GM12878 (cell line): ENCODE measurements at regions not wholly inside any gene's neighbourhood (a gene's known extent, or its start where the extent isn't known, plus 50 kb on each side); places are given as distances from the start of the nearest gene placed in this dataset.

Experiments
- ATF7 ChIP-seq: fragments of 450-650 bp; IDR thresholded peaks from 2 replicates; pipeline ENCODE4 v1.6.1; 2016; ENCODE audit warnings: low read depth, mild to moderate bottlenecking
- BACH1 ChIP-seq: fragments of 450-650 bp; IDR thresholded peaks from 2 replicates; pipeline ENCODE4 v1.6.1; 2017; ENCODE audit warnings: mild to moderate bottlenecking, borderline replicate concordance
- BRCA1 ChIP-seq: IDR thresholded peaks from 2 replicates; pipeline ENCODE4 v1.6.1; 2011; ENCODE audit warnings: low read depth, low read length, improper control_type of control experiment
- CBX3 ChIP-seq: fragments of 200-600 bp; sonication (generic); IDR thresholded peaks from 2 replicates; pipeline ENCODE4 v1.6.1; 2016; ENCODE audit warnings: low read depth, borderline replicate concordance
- CREM ChIP-seq: IDR thresholded peaks from 2 replicates; pipeline ENCODE4 v1.6.1; 2014; ENCODE audit warnings: antibody characterized with exemption, low read depth
- EED ChIP-seq: sonication (generic); IDR thresholded peaks from 2 replicates; pipeline ENCODE4 v1.6.1; 2016; ENCODE audit warnings: antibody characterized with exemption, low read depth
- HCFC1 ChIP-seq: fragments of 150-350 bp; IDR thresholded peaks from 2 replicates; pipeline ENCODE4 v1.6.1; 2014; ENCODE audit warnings: low read length
- HDAC6 ChIP-seq: fragments of 200-600 bp; sonication (generic); IDR thresholded peaks from one replicate; pipeline ENCODE4 v1.8.0; 2017; ENCODE audit warnings: antibody characterized with exemption; ENCODE audit not compliant: unreplicated experiment
- JUNB ChIP-seq: IDR thresholded peaks from 2 replicates; pipeline ENCODE4 v1.6.1; 2016; ENCODE audit warnings: antibody characterized with exemption, mild to moderate bottlenecking
- JUND ChIP-seq: IDR thresholded peaks from 2 replicates; pipeline ENCODE4 v1.6.1; 2012; ENCODE audit warnings: low read depth, mild to moderate bottlenecking, low read length, improper control_type of control experiment, moderate library complexity
- KDM1A ChIP-seq: fragments of 200-600 bp; sonication (generic); IDR thresholded peaks from 2 replicates; pipeline ENCODE4 v1.6.1; 2016; ENCODE audit warnings: borderline replicate concordance
- KLF5 ChIP-seq: fragments of 450-650 bp; IDR thresholded peaks from 2 replicates; pipeline ENCODE4 v1.6.1; 2014; ENCODE audit warnings: mild to moderate bottlenecking; ENCODE audit not compliant: partially characterized antibody
- LARP7 ChIP-seq: fragments of 450-650 bp; IDR thresholded peaks from 2 replicates; pipeline ENCODE4 v1.6.1; 2017; ENCODE audit warnings: mild to moderate bottlenecking
- MTA2 ChIP-seq: fragments of 450-650 bp; IDR thresholded peaks from 2 replicates; pipeline ENCODE4 v1.6.1; 2016; ENCODE audit warnings: low read depth, mild to moderate bottlenecking, moderate library complexity
- MTA3 ChIP-seq: IDR thresholded peaks from 2 replicates; pipeline ENCODE4 v1.6.1; 2012; ENCODE audit warnings: low read length, inconsistent platforms, borderline replicate concordance
- NFXL1 ChIP-seq: fragments of 450-650 bp; IDR thresholded peaks from 2 replicates; pipeline ENCODE4 v1.6.1; 2017; ENCODE audit warnings: antibody characterized with exemption, mild to moderate bottlenecking, borderline replicate concordance
- NFYA ChIP-seq: IDR thresholded peaks from 2 replicates; pipeline ENCODE4 v1.6.1; 2011; ENCODE audit warnings: low read depth, mild to moderate bottlenecking, low read length, improper control_type of control experiment, borderline replicate concordance
- NFYB ChIP-seq: IDR thresholded peaks from 2 replicates; pipeline ENCODE4 v1.6.1; 2011; ENCODE audit warnings: low read depth, mild to moderate bottlenecking, low read length, improper control_type of control experiment, moderate library complexity; ENCODE audit not compliant: insufficient read depth
- RELA ChIP-seq: fragments of 450-650 bp; IDR thresholded peaks from 2 replicates; pipeline ENCODE4 v1.8.0; 2014; ENCODE audit warnings: borderline replicate concordance; ENCODE audit not compliant: partially characterized antibody
- TCF3 ChIP-seq: IDR thresholded peaks from 2 replicates; pipeline ENCODE4 v1.6.1; 2012; ENCODE audit warnings: low read depth, mild to moderate bottlenecking, low read length, borderline replicate concordance; ENCODE audit not compliant: insufficient read depth
- YBX1 ChIP-seq: fragments of 450-650 bp; IDR thresholded peaks from 2 replicates; pipeline ENCODE4 v1.6.1; 2016; ENCODE audit warnings: antibody characterized with exemption
- ZBED1 ChIP-seq: IDR thresholded peaks from 2 replicates; pipeline ENCODE4 v1.6.1; 2016; ENCODE audit warnings: borderline replicate concordance
- ZNF384 ChIP-seq: IDR thresholded peaks from 2 replicates; pipeline ENCODE4 v1.6.1; 2012; ENCODE audit warnings: low read depth, mild to moderate bottlenecking, low read length, improper control_type of control experiment, borderline replicate concordance
- TF ChIP-seq, protein P1 (sequence below): IDR thresholded peaks from 2 replicates; pipeline ENCODE4 v1.6.1; 2012; ENCODE audit warnings: low read length, inconsistent platforms
- TF ChIP-seq, protein P2 (sequence below): fragments of 450-650 bp; IDR thresholded peaks from 2 replicates; pipeline ENCODE4 v1.6.1; 2016; ENCODE audit warnings: mild to moderate bottlenecking
- TF ChIP-seq, protein P3 (sequence below): IDR thresholded peaks from 2 replicates; pipeline ENCODE4 v1.6.1; 2012; ENCODE audit warnings: low read depth, low read length, improper control_type of control experiment
- TF ChIP-seq, protein P4 (sequence below): fragments of 450-650 bp; formaldehyde crosslinking; IDR thresholded peaks from 2 replicates; pipeline ENCODE4 v1.4.0; 2020; ENCODE audit warnings: mild to moderate bottlenecking, moderate library complexity

DNA sequence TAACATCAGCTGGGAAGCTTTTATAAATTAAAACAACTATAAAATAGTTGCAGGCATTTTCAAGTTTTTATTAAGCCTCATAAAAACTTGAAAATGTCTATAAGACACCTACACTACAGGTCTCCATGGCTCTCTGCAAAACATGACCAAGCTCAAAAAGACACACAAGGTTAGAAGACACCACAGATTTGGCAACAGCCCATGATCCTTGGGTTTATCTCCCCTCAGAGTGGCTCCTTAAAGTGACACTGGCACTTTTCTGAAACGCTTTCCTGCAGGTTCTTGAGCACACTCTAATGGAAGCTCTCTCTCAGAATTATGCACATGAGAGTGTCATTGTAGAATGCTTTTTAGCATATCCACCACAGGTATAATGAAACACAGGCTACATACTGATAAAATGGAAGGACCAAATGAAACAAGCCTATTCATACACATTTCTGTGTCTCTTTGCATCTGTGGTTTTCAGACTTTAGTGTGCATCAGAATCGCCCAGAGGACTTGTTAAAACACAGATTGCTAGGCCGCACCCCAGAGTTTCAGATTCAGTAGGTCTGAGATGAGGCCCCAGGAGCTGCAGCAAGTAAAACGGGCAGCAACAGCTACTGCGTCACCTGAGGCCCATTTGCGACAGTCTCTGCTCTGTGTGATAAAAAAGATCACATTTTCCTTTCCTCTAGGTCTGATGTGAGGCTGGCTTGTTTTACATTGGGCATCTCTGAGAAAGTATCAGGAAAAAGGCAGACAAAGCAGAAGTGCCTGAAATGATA, 75.0 kb upstream of the WSB1 start (continued):
- no peak for TF ChIP-seq NFYA
- no peak for TF ChIP-seq KDM1A
- no peak for TF ChIP-seq BACH1
- TF ChIP-seq, protein P1, sequence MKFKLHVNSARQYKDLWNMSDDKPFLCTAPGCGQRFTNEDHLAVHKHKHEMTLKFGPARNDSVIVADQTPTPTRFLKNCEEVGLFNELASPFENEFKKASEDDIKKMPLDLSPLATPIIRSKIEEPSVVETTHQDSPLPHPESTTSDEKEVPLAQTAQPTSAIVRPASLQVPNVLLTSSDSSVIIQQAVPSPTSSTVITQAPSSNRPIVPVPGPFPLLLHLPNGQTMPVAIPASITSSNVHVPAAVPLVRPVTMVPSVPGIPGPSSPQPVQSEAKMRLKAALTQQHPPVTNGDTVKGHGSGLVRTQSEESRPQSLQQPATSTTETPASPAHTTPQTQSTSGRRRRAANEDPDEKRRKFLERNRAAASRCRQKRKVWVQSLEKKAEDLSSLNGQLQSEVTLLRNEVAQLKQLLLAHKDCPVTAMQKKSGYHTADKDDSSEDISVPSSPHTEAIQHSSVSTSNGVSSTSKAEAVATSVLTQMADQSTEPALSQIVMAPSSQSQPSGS: peak; percentile 56; the same call in 1 of the 2 replicates
- TF ChIP-seq KLF5: no peak
- peak; percentile 59 for TF ChIP-seq JUNB
- peak; percentile 78 for TF ChIP-seq ATF7
- TF ChIP-seq RELA: no peak
- no peak for TF ChIP-seq BRCA1
- peak; percentile 43 for TF ChIP-seq EED
- TF ChIP-seq ZBED1: peak; percentile 55; the same call in 1 of the 2 replicates
- TF ChIP-seq HCFC1: no peak
- TF ChIP-seq, protein P2, sequence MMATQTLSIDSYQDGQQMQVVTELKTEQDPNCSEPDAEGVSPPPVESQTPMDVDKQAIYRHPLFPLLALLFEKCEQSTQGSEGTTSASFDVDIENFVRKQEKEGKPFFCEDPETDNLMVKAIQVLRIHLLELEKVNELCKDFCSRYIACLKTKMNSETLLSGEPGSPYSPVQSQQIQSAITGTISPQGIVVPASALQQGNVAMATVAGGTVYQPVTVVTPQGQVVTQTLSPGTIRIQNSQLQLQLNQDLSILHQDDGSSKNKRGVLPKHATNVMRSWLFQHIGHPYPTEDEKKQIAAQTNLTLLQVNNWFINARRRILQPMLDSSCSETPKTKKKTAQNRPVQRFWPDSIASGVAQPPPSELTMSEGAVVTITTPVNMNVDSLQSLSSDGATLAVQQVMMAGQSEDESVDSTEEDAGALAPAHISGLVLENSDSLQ: no peak
- TF ChIP-seq HDAC6: no peak
- TF ChIP-seq CREM: peak; percentile 79
- no peak for TF ChIP-seq NFYB
- TF ChIP-seq NFXL1: no peak
- no peak for TF ChIP-seq YBX1
- no peak for TF ChIP-seq LARP7
- TF ChIP-seq, protein P3, sequence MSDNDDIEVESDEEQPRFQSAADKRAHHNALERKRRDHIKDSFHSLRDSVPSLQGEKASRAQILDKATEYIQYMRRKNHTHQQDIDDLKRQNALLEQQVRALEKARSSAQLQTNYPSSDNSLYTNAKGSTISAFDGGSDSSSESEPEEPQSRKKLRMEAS: no peak
- TF ChIP-seq, protein P4, sequence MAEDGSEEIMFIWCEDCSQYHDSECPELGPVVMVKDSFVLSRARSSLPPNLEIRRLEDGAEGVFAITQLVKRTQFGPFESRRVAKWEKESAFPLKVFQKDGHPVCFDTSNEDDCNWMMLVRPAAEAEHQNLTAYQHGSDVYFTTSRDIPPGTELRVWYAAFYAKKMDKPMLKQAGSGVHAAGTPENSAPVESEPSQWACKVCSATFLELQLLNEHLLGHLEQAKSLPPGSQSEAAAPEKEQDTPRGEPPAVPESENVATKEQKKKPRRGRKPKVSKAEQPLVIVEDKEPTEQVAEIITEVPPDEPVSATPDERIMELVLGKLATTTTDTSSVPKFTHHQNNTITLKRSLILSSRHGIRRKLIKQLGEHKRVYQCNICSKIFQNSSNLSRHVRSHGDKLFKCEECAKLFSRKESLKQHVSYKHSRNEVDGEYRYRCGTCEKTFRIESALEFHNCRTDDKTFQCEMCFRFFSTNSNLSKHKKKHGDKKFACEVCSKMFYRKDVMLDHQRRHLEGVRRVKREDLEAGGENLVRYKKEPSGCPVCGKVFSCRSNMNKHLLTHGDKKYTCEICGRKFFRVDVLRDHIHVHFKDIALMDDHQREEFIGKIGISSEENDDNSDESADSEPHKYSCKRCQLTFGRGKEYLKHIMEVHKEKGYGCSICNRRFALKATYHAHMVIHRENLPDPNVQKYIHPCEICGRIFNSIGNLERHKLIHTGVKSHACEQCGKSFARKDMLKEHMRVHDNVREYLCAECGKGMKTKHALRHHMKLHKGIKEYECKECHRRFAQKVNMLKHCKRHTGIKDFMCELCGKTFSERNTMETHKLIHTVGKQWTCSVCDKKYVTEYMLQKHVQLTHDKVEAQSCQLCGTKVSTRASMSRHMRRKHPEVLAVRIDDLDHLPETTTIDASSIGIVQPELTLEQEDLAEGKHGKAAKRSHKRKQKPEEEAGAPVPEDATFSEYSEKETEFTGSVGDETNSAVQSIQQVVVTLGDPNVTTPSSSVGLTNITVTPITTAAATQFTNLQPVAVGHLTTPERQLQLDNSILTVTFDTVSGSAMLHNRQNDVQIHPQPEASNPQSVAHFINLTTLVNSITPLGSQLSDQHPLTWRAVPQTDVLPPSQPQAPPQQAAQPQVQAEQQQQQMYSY: no peak
- no peak for TF ChIP-seq TCF3
- peak; percentile 72; the same call in 1 of the 2 replicates for TF ChIP-seq MTA3
- TF ChIP-seq ZNF384: no peak
- peak; percentile 56; the same call in 1 of the 2 replicates for TF ChIP-seq MTA2
- no peak for TF ChIP-seq CBX3
- TF ChIP-seq JUND: no peak
